ENCODE measurements at regions not wholly inside any gene's neighbourhood (a gene's known extent, or its start where the extent isn't known, plus 50 kb on each side); places are given as distances from the start of the nearest gene placed in this dataset.
"Not testable (repeated sequence)": the region's sequence is repeated elsewhere in the genome, so short reads cannot be mapped to it uniquely, and the experiment has no call there.

- DNase-seq, result no peak
- Histone ChIP-seq H3K9me3 (no peaks in the 10 kb centered on the region), H3K36me3 (no peaks in the 10 kb centered on the region), H3K4me3 (no peak overlapping the region), H3K27me3 (0 out of 2 replicates have a peak, but pooled peaks cover under 1% of the 10 kb centered on the region)
Measured at GRCh38 chr5:122693963-122694362, 80.9 kb upstream of the SNX2 start.

GRCh38 chr5:122694884-122695283 is 80.0 kb upstream of the SNX2 start:
- H3K4me3 ChIP-seq, result no peak overlapping the region
- H3K36me3 ChIP-seq, result no peaks in the 10 kb centered on the region
- no peak for DNase-seq
- H3K9me3 ChIP-seq, result no peaks in the 10 kb centered on the region
- no peaks in the 10 kb centered on the region for H3K27me3 ChIP-seq

- not testable (repeated sequence) for DNase-seq, H3K4me3 ChIP-seq, H3K9me3 ChIP-seq, H3K36me3 ChIP-seq, H3K27me3 ChIP-seq
Measured at GRCh38 chr5:122696735-122697134, 78.1 kb upstream of the SNX2 start.

- Histone ChIP-seq H3K9me3 (no peaks in the 10 kb centered on the region), H3K36me3 (no peaks in the 10 kb centered on the region), H3K27me3 (no peaks in the 10 kb centered on the region), H3K4me3 (no peak overlapping the region)
- no peak for DNase-seq
Measured at GRCh38 chr5:122697191-122697590, 77.7 kb upstream of the SNX2 start.

GRCh38 chr5:122699201-122699600 is 75.7 kb upstream of the SNX2 start:
- no peak for DNase-seq

GRCh38 chr5:122701640-122702523 is 73.0 kb upstream of the SNX2 start:
- H3K27me3 ChIP-seq, result no peaks in the 10 kb centered on the region

More at GRCh38 chr5:122699201-122699600, 75.7 kb upstream of the SNX2 start:
- no peaks in the 10 kb centered on the region for H3K36me3 ChIP-seq
- no peaks in the 10 kb centered on the region for H3K9me3 ChIP-seq
- H3K27me3 ChIP-seq, result no peaks in the 10 kb centered on the region
- H3K4me3 ChIP-seq, result no peak overlapping the region

GRCh38 chr5:122702524-122702875 is 72.4 kb upstream of the SNX2 start:
- Histone ChIP-seq H3K27me3 (no peaks in the 10 kb centered on the region), H3K9me3 (no peaks in the 10 kb centered on the region), H3K36me3 (no peaks in the 10 kb centered on the region), H3K4me3 (no peak overlapping the region)
- DNase-seq, result no peak

More at GRCh38 chr5:122701640-122702523, 73.0 kb upstream of the SNX2 start:
- H3K9me3 ChIP-seq, result no peaks in the 10 kb centered on the region
- DNase-seq, result no peak
- H3K4me3 ChIP-seq, result no peak overlapping the region
- no peaks in the 10 kb centered on the region for H3K36me3 ChIP-seq

- Histone ChIP-seq H3K4me3 (no peak overlapping the region), H3K9me3 (no peaks in the 10 kb centered on the region), H3K27me3 (no peaks in the 10 kb centered on the region), H3K36me3 (no peaks in the 10 kb centered on the region)
- DNase-seq, result no peak
Measured at GRCh38 chr5:122703203-122703602, 71.7 kb upstream of the SNX2 start.

GRCh38 chr5:122704247-122705036 is 70.4 kb upstream of the SNX2 start:
- no peaks in the 10 kb centered on the region for H3K36me3 ChIP-seq
- DNase-seq, result no peak
- H3K27me3 ChIP-seq, result no peaks in the 10 kb centered on the region
- no peaks in the 10 kb centered on the region for H3K9me3 ChIP-seq
- no peak overlapping the region for H3K4me3 ChIP-seq

GRCh38 chr5:122705851-122706250 is 69.0 kb upstream of the SNX2 start:
- no peak for DNase-seq
- H3K27me3 ChIP-seq, result no peaks in the 10 kb centered on the region
- H3K9me3 ChIP-seq, result no peaks in the 10 kb centered on the region
- H3K4me3 ChIP-seq, result no peak overlapping the region
- H3K36me3 ChIP-seq, result no peaks in the 10 kb centered on the region

- H3K36me3 ChIP-seq, result no peaks in the 10 kb centered on the region
- peak; percentile 3 for DNase-seq
- H3K4me3 ChIP-seq, result no peak overlapping the region
- no peaks in the 10 kb centered on the region for H3K27me3 ChIP-seq
- H3K9me3 ChIP-seq, result no peaks in the 10 kb centered on the region
Measured at GRCh38 chr5:122707796-122708195, 67.1 kb upstream of the SNX2 start.

- H3K27me3 ChIP-seq, result no peaks in the 10 kb centered on the region
- no peaks in the 10 kb centered on the region for H3K36me3 ChIP-seq
- DNase-seq, result no peak
- no peak overlapping the region for H3K4me3 ChIP-seq
- no peaks in the 10 kb centered on the region for H3K9me3 ChIP-seq
Measured at GRCh38 chr5:122713041-122713440, 61.8 kb upstream of the SNX2 start.

- no peak overlapping the region for H3K4me3 ChIP-seq
- H3K36me3 ChIP-seq, result no peaks in the 10 kb centered on the region
- peak; percentile 37 for DNase-seq
- H3K27me3 ChIP-seq, result no peaks in the 10 kb centered on the region
- H3K9me3 ChIP-seq, result no peaks in the 10 kb centered on the region
Measured at GRCh38 chr5:122715095-122715494, 59.8 kb upstream of the SNX2 start.

- Histone ChIP-seq H3K27me3 (no peaks in the 10 kb centered on the region), H3K36me3 (no peaks in the 10 kb centered on the region), H3K4me3 (no peak overlapping the region), H3K9me3 (no peaks in the 10 kb centered on the region)
- DNase-seq, result no peak
Measured at GRCh38 chr5:122718611-122719010, 56.3 kb upstream of the SNX2 start.

- no peaks in the 10 kb centered on the region for H3K27me3 ChIP-seq
- no peak for DNase-seq
- H3K4me3 ChIP-seq, result no peak overlapping the region
- H3K36me3 ChIP-seq, result no peaks in the 10 kb centered on the region
- H3K9me3 ChIP-seq, result no peaks in the 10 kb centered on the region
Measured at GRCh38 chr5:122719991-122720746, 54.7 kb upstream of the SNX2 start.

GRCh38 chr5:122721127-122721526 is 53.8 kb upstream of the SNX2 start:
- no peak for DNase-seq
- H3K4me3 ChIP-seq, result no peak overlapping the region
- no peaks in the 10 kb centered on the region for H3K9me3 ChIP-seq
- H3K27me3 ChIP-seq, result no peaks in the 10 kb centered on the region
- no peaks in the 10 kb centered on the region for H3K36me3 ChIP-seq

- H3K4me3 ChIP-seq, result no peak overlapping the region
- H3K27me3 ChIP-seq, result no peaks in the 10 kb centered on the region
- H3K9me3 ChIP-seq, result no peaks in the 10 kb centered on the region
- no peak for DNase-seq
- H3K36me3 ChIP-seq, result no peaks in the 10 kb centered on the region
Measured at GRCh38 chr5:122722341-122722740, 52.5 kb upstream of the SNX2 start.

Measured in MG63 (cell line).